ENCODE measurements at regions not wholly inside any gene's neighbourhood (a gene's known extent, or its start where the extent isn't known, plus 50 kb on each side); places are given as distances from the start of the nearest gene placed in this dataset.

DNA sequence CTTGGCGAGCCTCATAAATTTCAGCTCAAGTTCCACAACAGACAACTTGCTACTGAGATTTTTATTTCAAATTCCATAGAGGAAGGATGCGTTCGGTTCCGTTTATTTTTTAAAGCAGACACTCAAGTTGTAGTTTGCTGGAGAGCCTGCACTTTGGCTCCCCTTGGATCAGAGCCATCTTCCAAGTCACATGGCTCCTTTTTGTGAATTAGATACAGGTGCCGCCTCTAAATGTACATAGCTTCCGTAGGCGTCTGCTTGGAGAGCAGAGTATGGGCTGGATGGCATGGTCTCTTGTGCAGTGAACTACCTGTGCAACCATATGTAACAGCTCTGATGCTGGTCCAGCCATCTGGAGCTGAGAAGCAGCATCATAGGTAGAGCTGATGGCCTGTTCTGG is 73.9 kb upstream of the WWC1 start:
- Histone ChIP-seq H3K27ac (no peak overlapping the region), H3K9me3 (no peaks in the 10 kb centered on the region), H3K27me3 (no peaks in the 10 kb centered on the region), H3K4me3 (no peak overlapping the region), H3K4me1 (no peaks in the 10 kb centered on the region), H3K36me3 (no peaks in the 10 kb centered on the region)
- 44 to 49% methylated on average over 7 of the region's 7 CpGs for WGBS, 2 donors
- intact Hi-C loops (cut with DNase I), result no loop called here
- no peak for ATAC-seq
- no peak for DNase-seq
- FAIRE-seq, result no peak
- TF ChIP-seq, protein P1, sequence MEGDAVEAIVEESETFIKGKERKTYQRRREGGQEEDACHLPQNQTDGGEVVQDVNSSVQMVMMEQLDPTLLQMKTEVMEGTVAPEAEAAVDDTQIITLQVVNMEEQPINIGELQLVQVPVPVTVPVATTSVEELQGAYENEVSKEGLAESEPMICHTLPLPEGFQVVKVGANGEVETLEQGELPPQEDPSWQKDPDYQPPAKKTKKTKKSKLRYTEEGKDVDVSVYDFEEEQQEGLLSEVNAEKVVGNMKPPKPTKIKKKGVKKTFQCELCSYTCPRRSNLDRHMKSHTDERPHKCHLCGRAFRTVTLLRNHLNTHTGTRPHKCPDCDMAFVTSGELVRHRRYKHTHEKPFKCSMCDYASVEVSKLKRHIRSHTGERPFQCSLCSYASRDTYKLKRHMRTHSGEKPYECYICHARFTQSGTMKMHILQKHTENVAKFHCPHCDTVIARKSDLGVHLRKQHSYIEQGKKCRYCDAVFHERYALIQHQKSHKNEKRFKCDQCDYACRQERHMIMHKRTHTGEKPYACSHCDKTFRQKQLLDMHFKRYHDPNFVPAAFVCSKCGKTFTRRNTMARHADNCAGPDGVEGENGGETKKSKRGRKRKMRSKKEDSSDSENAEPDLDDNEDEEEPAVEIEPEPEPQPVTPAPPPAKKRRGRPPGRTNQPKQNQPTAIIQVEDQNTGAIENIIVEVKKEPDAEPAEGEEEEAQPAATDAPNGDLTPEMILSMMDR (IDR thresholded peaks at IDR 0.05), result no peak

DNA sequence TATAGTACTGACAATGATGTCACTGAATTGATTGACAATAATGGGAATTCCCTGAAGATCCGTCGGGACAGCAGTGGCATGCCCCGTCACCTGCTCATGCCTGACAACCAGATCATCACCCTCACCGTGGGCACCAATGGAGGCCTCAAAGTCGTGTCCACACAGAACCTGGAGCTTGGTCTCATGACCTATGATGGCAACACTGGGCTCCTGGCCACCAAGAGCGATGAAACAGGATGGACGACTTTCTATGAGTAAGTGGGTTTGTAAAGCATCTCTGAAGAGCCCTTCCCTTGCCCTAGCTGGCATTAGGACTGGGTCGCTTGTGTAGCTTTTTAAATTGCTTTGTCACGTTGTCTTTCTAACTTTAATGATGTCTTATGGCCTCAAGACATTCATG is 72.7 kb upstream of the WWC1 start:
- intact Hi-C loops (cut with DNase I), result no loop called here
- H3K9me3 ChIP-seq, result no peaks in the 10 kb centered on the region
- TF ChIP-seq, protein P1 (IDR thresholded peaks at IDR 0.05), result no peak
- DNase-seq, result no peak
- no peak for ATAC-seq
- 57 to 63% methylated on average over 9 of the region's 9 CpGs for WGBS, 2 donors
- no peak overlapping the region for H3K4me3 ChIP-seq
- FAIRE-seq, result no peak
- H3K27me3 ChIP-seq, result no peaks in the 10 kb centered on the region
- H3K36me3 ChIP-seq, result no peaks in the 10 kb centered on the region
- H3K27ac ChIP-seq, result no peak overlapping the region
- H3K4me1 ChIP-seq, result no peaks in the 10 kb centered on the region

DNA sequence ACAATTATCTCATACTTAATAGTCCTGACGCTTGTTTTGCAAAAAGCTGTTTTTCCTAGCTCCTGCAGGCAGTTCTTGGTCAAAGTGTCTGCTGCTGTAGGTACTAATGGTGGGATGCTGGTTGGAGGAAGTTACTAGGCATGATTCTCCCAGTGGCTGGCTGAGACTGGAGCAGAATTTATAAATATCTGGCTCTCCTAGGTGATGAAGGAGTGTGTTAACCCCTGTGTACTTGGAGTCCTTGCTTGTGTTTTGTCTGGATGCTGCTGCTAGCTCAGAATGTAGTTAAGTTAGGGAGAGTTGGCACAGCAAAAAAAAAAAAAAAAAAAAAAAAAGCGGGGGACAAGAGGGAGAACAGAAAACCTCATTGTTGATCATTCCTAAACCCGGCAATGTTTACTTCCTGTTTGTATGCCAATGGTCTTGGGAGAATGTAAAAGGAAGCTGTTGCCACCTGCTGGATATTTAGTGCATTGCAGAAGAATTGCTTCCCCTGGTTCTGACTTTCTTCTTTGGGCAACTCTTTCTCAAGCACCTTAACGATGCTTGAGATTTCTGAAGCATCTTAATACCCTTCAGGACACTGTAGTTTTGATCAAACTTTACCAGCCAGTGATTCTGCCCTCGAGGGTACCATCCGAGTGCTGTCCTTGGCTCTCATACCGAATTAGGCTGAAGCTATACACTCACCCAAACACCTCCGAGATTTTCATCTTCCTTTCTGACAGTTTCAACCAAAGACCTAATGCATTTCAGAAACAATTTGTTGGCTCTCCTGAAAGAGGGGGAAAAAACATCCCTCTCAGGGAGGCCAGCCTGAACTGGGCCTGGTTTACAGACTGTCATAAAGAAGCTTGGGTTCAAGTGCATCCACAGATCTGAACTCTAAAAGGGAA is 71.7 kb upstream of the WWC1 start:
- ATAC-seq (peak; percentile 84 to 99 (median 92)), DNase-seq (peak in 3 of 6 donors; percentile 27 to 69 (median 37)), FAIRE-seq (peak; percentile 87)
- TF ChIP-seq, protein P1 (IDR thresholded peaks at IDR 0.05), result peak; percentile 65 to 83 (median 82)
- Histone ChIP-seq H3K27ac (no peak overlapping the region), H3K9me3 (no peaks in the 10 kb centered on the region), H3K4me1 (no peaks in the 10 kb centered on the region), H3K4me3 (no peak overlapping the region), H3K36me3 (no peaks in the 10 kb centered on the region), H3K27me3 (no peaks in the 10 kb centered on the region)
- intact Hi-C loops (cut with DNase I), result loop anchor here in 2 of 3 donors (5.0 to 10.0 kb wide), 2 partner anchors 102 to 105 kb away; no protein-coding TSS in a partner anchor
- 22% methylated on average over 7 to 8 of the region's 8 CpGs for WGBS, 2 donors

DNA sequence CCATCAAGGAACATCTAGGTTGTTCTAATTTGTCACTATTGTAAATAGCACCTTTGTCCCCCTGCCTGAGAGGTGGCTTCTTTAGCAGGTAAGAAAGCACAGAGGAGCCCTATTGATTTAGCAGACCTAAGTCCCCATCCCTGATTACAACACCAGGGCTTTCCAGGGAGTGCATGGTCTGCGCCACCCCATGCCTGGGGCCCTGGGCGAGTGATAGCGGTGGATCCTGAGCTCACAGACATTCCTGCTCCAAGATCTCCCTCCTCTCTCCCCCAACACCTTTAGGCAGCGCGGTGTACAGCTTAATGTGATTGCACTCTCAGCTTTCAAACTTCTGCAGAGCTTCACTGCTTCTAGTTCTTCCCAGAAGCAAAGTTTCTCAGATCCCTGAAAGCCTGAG is 67.4 kb upstream of the WWC1 start:
- DNase-seq (no peak), FAIRE-seq (no peak), ATAC-seq (no peak)
- TF ChIP-seq, protein P1 (IDR thresholded peaks at IDR 0.05), result no peak
- Histone ChIP-seq H3K27me3 (no peaks in the 10 kb centered on the region), H3K36me3 (no peaks in the 10 kb centered on the region), H3K4me1 (no peaks in the 10 kb centered on the region), H3K27ac (no peak overlapping the region), H3K4me3 (no peak overlapping the region), H3K9me3 (no peaks in the 10 kb centered on the region)
- WGBS, 2 donors, result 67 to 80% methylated on average over 5 of the region's 5 CpGs
- intact Hi-C loops (cut with DNase I), result loop anchor here in 2 of 3 donors (5.0 to 10.0 kb wide), 2 partner anchors 107 to 109 kb away; no protein-coding TSS in a partner anchor

DNA sequence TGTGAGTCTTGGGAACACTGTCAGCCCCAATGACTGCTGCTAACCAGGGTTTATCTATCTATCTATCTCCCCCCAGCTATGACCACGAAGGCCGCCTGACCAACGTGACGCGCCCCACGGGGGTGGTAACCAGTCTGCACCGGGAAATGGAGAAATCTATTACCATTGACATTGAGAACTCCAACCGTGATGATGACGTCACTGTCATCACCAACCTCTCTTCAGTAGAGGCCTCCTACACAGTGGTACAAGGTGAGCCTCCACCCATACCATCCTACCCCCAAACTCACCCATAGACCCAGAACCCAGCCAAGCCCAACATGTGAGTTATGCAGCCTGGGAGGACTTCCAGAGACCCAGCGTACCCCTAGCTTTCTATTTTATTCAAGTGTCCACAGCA is 65.4 kb upstream of the WWC1 start:
- FAIRE-seq, result no peak
- 83 to 90% methylated on average over 10 of the region's 10 CpGs for WGBS, 2 donors
- H3K4me3 ChIP-seq, result no peak overlapping the region

More for the DNA sequence above, 65.4 kb upstream of the WWC1 start:
- ATAC-seq (no peak), DNase-seq (no peak)
- Histone ChIP-seq H3K27ac (no peak overlapping the region), H3K27me3 (no peaks in the 10 kb centered on the region), H3K36me3 (no peaks in the 10 kb centered on the region), H3K4me1 (no peaks in the 10 kb centered on the region), H3K9me3 (no peaks in the 10 kb centered on the region)
- TF ChIP-seq, protein P1 (IDR thresholded peaks at IDR 0.05), result no peak
- intact Hi-C loops (cut with DNase I), result loop anchor here in 1 of 3 donors (10.0 kb wide), 1 partner anchor 111 kb away; no protein-coding TSS in a partner anchor

All from pancreas (tissue), 10 donors.